GM12878 (cell line): ENCODE measurements at regions not wholly inside any gene's neighbourhood (a gene's known extent, or its start where the extent isn't known, plus 50 kb on each side); places are given as distances from the start of the nearest gene placed in this dataset.

Source experiments
- ATAC-seq: fragments of 200-7000 bp; cut with Tn5 transposase; 3 replicates; pipeline ENCODE4 v1.9.1; 2020; ENCODE audit warnings: mild to moderate bottlenecking, moderate library complexity
- BruUV-seq: library from RNA; stranded (reverse); fragments of 400-500 nt; replicated peaks from 2 replicates; lab custom pipeline; 2021; lab: Mats Ljungman, UMichigan
- CTCF ChIA-PET: fragments of 300-600 bp; sonication (Branson Sonifier 250); formaldehyde crosslinking; extraction: SDS; loops from one replicate; lab custom pipeline; 2021; ENCODE audit warnings: inconsistent platforms; lab: Yijun Ruan, JAX
- POLR2A ChIA-PET: fragments of 350-600 bp; formaldehyde crosslinking; extraction: SDS; loops from one replicate; lab custom pipeline; 2021; ENCODE audit warnings: inconsistent platforms; lab: Charles Lee
- RAD21 ChIA-PET: fragments of 300-600 bp; sonication (Branson Sonifier 250); formaldehyde crosslinking; loops from one replicate; lab custom pipeline; 2023; ENCODE audit warnings: antibody characterized with exemption; ENCODE audit not compliant: unreplicated experiment; lab: Charles Lee
- SMC1A ChIA-PET: fragments of 300-600 bp; sonication (Branson Sonifier 250); formaldehyde crosslinking; loops from one replicate; lab custom pipeline; 2023; ENCODE audit not compliant: unreplicated experiment, uncharacterized antibody; lab: Charles Lee
- DNase-seq: peaks from one replicate; pipeline ENCODE4 v3.0.0-alpha.2; 2011; ENCODE audit warnings: low read depth, low spot score
- FAIRE-seq: peaks from 3 replicates; lab custom pipeline; 2011; peaks lifted over from hg19 to GRCh38; lab: Jason Lieb, UNC
- H2AFZ ChIP-seq: 2 replicates; pipeline ENCODE4 v1.6.0; 2011; ENCODE audit warnings: low read depth, low read length, control low read depth; ENCODE audit not compliant: control insufficient read depth
- H3K27ac ChIP-seq: 2 replicates; pipeline ENCODE4 v1.5.1; 2011; ENCODE audit warnings: control low read depth; ENCODE audit not compliant: control insufficient read depth, insufficient read depth
- H3K27me3 ChIP-seq, 2 experiments: replicated peaks in 1 of 2; 2 replicates each; pipeline versions ENCODE4 v1.6.0 to v1.6.1; 2011; ENCODE audit warnings: low read length in 1 of 2; ENCODE audit not compliant: control insufficient read depth in 2 of 2, insufficient read depth in 2 of 2
- H3K36me3 ChIP-seq, 2 experiments: 2 replicates each; pipeline ENCODE4 v1.5.1; 2011; ENCODE audit warnings: low read length in 1 of 2; ENCODE audit not compliant: control insufficient read depth in 2 of 2, insufficient read depth in 2 of 2
- H3K4me1 ChIP-seq: 2 replicates; pipeline ENCODE4 v1.6.1; 2011; ENCODE audit warnings: mild to moderate bottlenecking, low read length, moderate library complexity, mixed read lengths; ENCODE audit not compliant: control insufficient read depth, insufficient read depth
- H3K4me2 ChIP-seq: 2 replicates; pipeline ENCODE4 v1.6.0; 2011; ENCODE audit warnings: control low read depth; ENCODE audit not compliant: control insufficient read depth, insufficient read depth
- H3K4me3 ChIP-seq: fragments of 200-600 bp; sonication (generic); 2 replicates; pipeline ENCODE4 v1.5.1; 2016
- H3K79me2 ChIP-seq: 2 replicates; pipeline ENCODE4 v1.6.0; 2011; ENCODE audit warnings: low read length; ENCODE audit not compliant: control insufficient read depth, insufficient read depth
- H3K9ac ChIP-seq: 2 replicates; pipeline ENCODE4 v1.8.0; 2011; ENCODE audit warnings: low read length, control low read depth, mixed read lengths; ENCODE audit not compliant: control insufficient read depth, insufficient read depth
- H3K9me3 ChIP-seq: replicated peaks from 3 replicates; pipeline ENCODE4 v1.5.1; 2011; ENCODE audit warnings: mild to moderate bottlenecking, low read length; ENCODE audit not compliant: control insufficient read depth, insufficient read depth
- H4K20me1 ChIP-seq: 2 replicates; pipeline ENCODE4 v1.6.0; 2011; ENCODE audit not compliant: control insufficient read depth, insufficient read depth
- EGR1 ChIP-seq, 2 experiments: IDR thresholded peaks; 1 replicate in 1 of 2; 2 replicates in 1 of 2; pipeline ENCODE4 v1.6.1; 2011 to 2012; ENCODE audit warnings: low read depth in 2 of 2, low read length in 2 of 2, borderline replicate concordance in 1 of 2, mild to moderate bottlenecking in 1 of 2, moderate library complexity in 1 of 2
- GABPA ChIP-seq: IDR thresholded peaks from 2 replicates; pipeline ENCODE4 v1.6.1; 2014; ENCODE audit warnings: antibody characterized with exemption, low read depth, mild to moderate bottlenecking, inconsistent platforms
- GATAD2B ChIP-seq: fragments of 450-650 bp; conservative IDR thresholded peaks from 2 replicates; pipeline ENCODE4 v1.6.1; 2017; ENCODE audit warnings: low read depth, mild to moderate bottlenecking, moderate library complexity
- NRF1 ChIP-seq: conservative IDR thresholded peaks from 2 replicates; pipeline ENCODE4 v1.6.1; 2011; ENCODE audit warnings: mild to moderate bottlenecking, low read depth, low read length, improper control_type of control experiment
- POU2F2 ChIP-seq: IDR thresholded peaks from 3 replicates; pipeline ENCODE4 v1.6.1; 2011; ENCODE audit warnings: low read depth, mild to moderate bottlenecking, low read length, borderline replicate concordance
- SREBF2 ChIP-seq: IDR thresholded peaks from 2 replicates; pipeline ENCODE4 v1.6.1; 2012; ENCODE audit warnings: mild to moderate bottlenecking, low read length
- WRNIP1 ChIP-seq: IDR thresholded peaks from 2 replicates; pipeline ENCODE4 v1.6.1; 2011; ENCODE audit warnings: low read depth, low read length, improper control_type of control experiment, borderline replicate concordance
- WGBS: methylation state at CpG from one replicate; pipeline ENCODE4 v1.1.6; 2016; ENCODE audit warnings: low lambda C conversion rate; ENCODE audit not compliant: insufficient replicate concordance, insufficient coverage; ENCODE audit errors: missing lambda C conversion rate; 5-methylcytosine and 5-hydroxymethylcytosine counted together
- in situ Hi-C: fragments of 300-500 bp; cut with MboI; formaldehyde crosslinking; loops from 9 replicates; pipeline ENCODE4 v1.14.3; 2018; ENCODE audit warnings: mixed read lengths
- intact Hi-C: fragments of 100-400 bp; cut with micrococcal nuclease; formaldehyde crosslinking; loops from one replicate; pipeline ENCODE4 v1.14.2; 2022; ENCODE audit not compliant: unreplicated experiment
- TF ChIP-seq, protein P1 (sequence below): fragments of 450-650 bp; formaldehyde crosslinking; IDR thresholded peaks from 2 replicates; pipeline ENCODE4 v1.4.0; 2022; ENCODE audit warnings: mild to moderate bottlenecking, moderate library complexity

DNA sequence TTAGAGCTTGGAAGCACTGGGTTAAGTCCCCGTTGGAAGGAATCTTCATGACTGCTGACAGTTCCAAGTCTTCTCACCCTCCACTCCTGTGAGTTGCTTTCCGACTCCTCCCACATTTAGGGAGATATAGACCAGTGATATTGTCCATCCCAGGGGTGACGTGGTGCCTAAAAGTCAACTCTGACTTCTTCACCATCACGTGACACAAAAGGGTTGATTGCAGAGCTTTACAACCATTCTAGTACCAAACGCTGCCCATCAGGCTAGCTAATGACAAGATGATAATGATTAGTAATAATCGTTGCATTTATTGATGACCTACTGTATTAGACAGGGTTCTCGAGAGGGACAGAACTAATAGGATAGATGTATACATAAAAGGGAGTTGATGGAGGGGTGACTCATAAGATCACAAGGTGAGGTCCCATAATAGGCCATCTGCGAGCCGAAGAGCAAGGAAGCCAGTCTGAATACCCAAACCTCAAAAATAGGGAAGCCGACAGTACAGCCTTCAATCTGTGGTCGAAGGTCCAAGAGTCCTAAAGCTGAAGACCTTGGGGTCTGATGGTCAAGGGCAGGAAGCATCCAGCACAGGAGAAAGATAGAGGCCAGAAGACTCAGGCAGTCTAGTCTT is 85.3 kb upstream of the CARD11 start (continued):
- TF ChIP-seq EGR1 (IDR thresholded peaks at IDR 0.05; ENCODE audit: borderline replicate concordance in 1 of 2, low read depth in 2 of 2, low read length in 2 of 2) (no peak), POU2F2 (no peak), SREBF2 (no peak)
- TF ChIP-seq, protein P1, sequence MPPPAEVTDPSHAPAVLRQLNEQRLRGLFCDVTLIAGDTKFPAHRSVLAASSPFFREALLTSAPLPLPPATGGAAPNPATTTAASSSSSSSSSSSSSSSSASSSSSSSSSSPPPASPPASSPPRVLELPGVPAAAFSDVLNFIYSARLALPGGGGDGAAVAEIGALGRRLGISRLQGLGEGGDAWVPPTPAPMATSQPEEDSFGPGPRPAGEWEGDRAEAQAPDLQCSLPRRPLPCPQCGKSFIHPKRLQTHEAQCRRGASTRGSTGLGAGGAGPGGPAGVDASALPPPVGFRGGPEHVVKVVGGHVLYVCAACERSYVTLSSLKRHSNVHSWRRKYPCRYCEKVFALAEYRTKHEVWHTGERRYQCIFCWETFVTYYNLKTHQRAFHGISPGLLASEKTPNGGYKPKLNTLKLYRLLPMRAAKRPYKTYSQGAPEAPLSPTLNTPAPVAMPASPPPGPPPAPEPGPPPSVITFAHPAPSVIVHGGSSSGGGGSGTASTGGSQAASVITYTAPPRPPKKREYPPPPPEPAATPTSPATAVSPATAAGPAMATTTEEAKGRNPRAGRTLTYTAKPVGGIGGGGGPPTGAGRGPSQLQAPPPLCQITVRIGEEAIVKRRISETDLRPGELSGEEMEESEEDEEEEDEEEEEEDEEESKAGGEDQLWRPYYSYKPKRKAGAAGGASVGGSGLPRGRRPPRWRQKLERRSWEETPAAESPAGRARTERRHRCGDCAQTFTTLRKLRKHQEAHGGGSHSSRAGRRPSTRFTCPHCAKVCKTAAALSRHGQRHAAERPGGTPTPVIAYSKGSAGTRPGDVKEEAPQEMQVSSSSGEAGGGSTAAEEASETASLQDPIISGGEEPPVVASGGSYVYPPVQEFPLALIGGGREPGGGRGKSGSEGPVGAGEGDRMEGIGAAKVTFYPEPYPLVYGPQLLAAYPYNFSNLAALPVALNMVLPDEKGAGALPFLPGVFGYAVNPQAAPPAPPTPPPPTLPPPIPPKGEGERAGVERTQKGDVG (CRISPR knock-in tag): no peak

DNA sequence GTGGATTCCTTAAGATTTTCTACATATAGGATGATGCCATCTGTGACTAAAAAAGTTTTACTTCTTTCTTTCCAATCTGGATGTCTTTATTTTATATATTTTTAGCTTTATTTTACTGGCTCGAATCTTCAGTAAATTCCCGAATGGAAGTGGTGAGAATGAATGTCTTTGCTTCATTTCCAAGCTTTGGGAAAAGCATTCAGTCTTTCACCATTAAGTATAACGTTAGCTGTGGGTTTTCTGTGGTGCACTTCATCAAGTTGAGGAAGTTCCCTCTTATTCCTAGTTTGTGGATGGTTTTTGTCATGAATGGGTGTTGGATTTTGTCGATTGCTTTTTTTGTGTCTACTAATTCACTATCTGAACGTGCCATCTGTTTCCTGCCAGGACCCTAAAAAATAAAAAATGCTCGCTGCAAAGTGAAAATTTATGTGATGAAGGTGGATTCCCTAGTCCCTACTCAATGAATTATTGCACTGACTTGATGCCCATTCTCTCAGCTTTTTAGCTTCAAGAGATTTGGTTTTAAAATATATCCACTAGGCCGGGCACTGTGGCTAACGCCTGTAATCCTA is 90.2 kb upstream of the CARD11 start:
- Histone ChIP-seq H3K27me3 (no peaks in the 10 kb centered on the region), H3K4me3 (no peak overlapping the region), H3K4me1 (no peaks in the 10 kb centered on the region), H4K20me1 (no peaks in the 10 kb centered on the region), H3K36me3 (no peaks in the 10 kb centered on the region), H3K79me2 (no peaks in the 10 kb centered on the region), H3K9me3 (no peaks in the 10 kb centered on the region; the same call in 2 of the 3 replicates), H3K4me2 (no peak overlapping the region)
- ATAC-seq (no peak), FAIRE-seq (no peak), DNase-seq (no peak)
- RAD21 ChIA-PET: no interaction called here
- no TSS peak for BruUV-seq
- POLR2A ChIA-PET: no interaction called here
- CTCF ChIA-PET: interaction anchor here (1.3 kb wide), 1 partner anchor 42 kb away, joined by 3 read pairs; no protein-coding TSS in a partner anchor
- 20% methylated on average over 8 of the region's 8 CpGs for WGBS
- TF ChIP-seq GATAD2B: no peak
- TF ChIP-seq GABPA: no peak
- no peak for TF ChIP-seq WRNIP1
- no peak for TF ChIP-seq NRF1
- TF ChIP-seq, all 136 proteins: peak for 0
- intact Hi-C loops (no loop called here), in situ Hi-C loops (no loop called here)
- Histone ChIP-seq H3K27ac (no peak overlapping the region), H2AFZ (no peak overlapping the region), H3K9ac (no peak overlapping the region)
- SMC1A ChIA-PET: interaction anchor here (0.8 to 2.0 kb wide), 2 partner anchors 12 to 241 kb away, joined by 3 to 4 read pairs; no protein-coding TSS in a partner anchor
